OCI-M2 (cell line): ENCODE measurements at regions not wholly inside any gene's neighbourhood (a gene's known extent, or its start where the extent isn't known, plus 50 kb on each side); places are given as distances from the start of the nearest gene placed in this dataset.
A peak's percentile ranks its signal among the peaks of the same experiment; 100 is the strongest.

Source experiments
- DNase-seq: peaks from one replicate; lab custom pipeline; 2025; ENCODE audit not compliant: unreplicated experiment; lab: John Stamatoyannopoulos, UW

GRCh38 chr6:79864421-79864820 is 82.9 kb downstream of the ELOVL4 start:
- no peak for DNase-seq

- no peak for DNase-seq
Observed at GRCh38 chr6:79864001-79864400, 83.4 kb downstream of the ELOVL4 start.

- DNase-seq = no peak
Observed at GRCh38 chr6:79863566-79863965, 83.8 kb downstream of the ELOVL4 start.

GRCh38 chr6:79862711-79863110 is 84.6 kb downstream of the ELOVL4 start:
- DNase-seq = no peak

- no peak for DNase-seq
Observed at GRCh38 chr6:79862126-79862525, 85.2 kb downstream of the ELOVL4 start.

GRCh38 chr6:79861023-79861422 is 86.3 kb downstream of the ELOVL4 start:
- DNase-seq = peak; percentile 49

- DNase-seq = no peak
Observed at GRCh38 chr6:79847426-79847825, 99.9 kb downstream of the ELOVL4 start.

- DNase-seq = no peak
Observed at GRCh38 chr6:79842376-79843040, 104.8 kb downstream of the ELOVL4 start.

- DNase-seq = no peak
Observed at GRCh38 chr6:79841577-79842375, 105.6 kb downstream of the ELOVL4 start.

- no peak for DNase-seq
Observed at GRCh38 chr6:79838851-79839250, 108.5 kb downstream of the ELOVL4 start.

- DNase-seq = no peak
Observed at GRCh38 chr6:79833964-79834284, 113.4 kb downstream of the ELOVL4 start.

GRCh38 chr6:79833264-79833963 is 113.9 kb downstream of the ELOVL4 start:
- no peak for DNase-seq

- DNase-seq = no peak
Observed at GRCh38 chr6:79832723-79833122, 114.6 kb downstream of the ELOVL4 start.

GRCh38 chr6:79824202-79824601 is 123.2 kb downstream of the ELOVL4 start:
- DNase-seq = no peak

GRCh38 chr6:79821859-79822258 is 125.5 kb downstream of the ELOVL4 start:
- no peak for DNase-seq

GRCh38 chr6:79818471-79818870 is 128.9 kb downstream of the ELOVL4 start:
- DNase-seq = no peak

GRCh38 chr6:79814940-79815339 is 132.4 kb downstream of the ELOVL4 start:
- DNase-seq = no peak

- DNase-seq = peak; percentile 41
Observed at GRCh38 chr6:79813854-79814709, 133.3 kb downstream of the ELOVL4 start.

- DNase-seq = no peak
Observed at GRCh38 chr6:79813143-79813850, 134.1 kb downstream of the ELOVL4 start.

- DNase-seq = no peak
Observed at GRCh38 chr6:79812195-79812594, 135.2 kb downstream of the ELOVL4 start.

- no peak for DNase-seq
Observed at GRCh38 chr6:79810871-79811270, 136.5 kb downstream of the ELOVL4 start.
